GM18511 (cell line): ENCODE measurements at regions not wholly inside any gene's neighbourhood (a gene's known extent, or its start where the extent isn't known, plus 50 kb on each side); places are given as distances from the start of the nearest gene placed in this dataset.
"Not testable (repeated sequence)": the region's sequence is repeated elsewhere in the genome, so short reads cannot be mapped to it uniquely, and the experiment has no call there.

Source experiments
- ATAC-seq: cut with Tn5 transposase; IDR thresholded peaks from one replicate; pipeline ENCODE4 v1.9.1; 2021; ENCODE audit warnings: mild to moderate bottlenecking, moderate library complexity; ENCODE audit not compliant: unreplicated experiment

- no peak for ATAC-seq
Measured at GRCh38 chr2:39998617-39999016, 219.6 kb upstream of the THUMPD2 start.

DNA sequence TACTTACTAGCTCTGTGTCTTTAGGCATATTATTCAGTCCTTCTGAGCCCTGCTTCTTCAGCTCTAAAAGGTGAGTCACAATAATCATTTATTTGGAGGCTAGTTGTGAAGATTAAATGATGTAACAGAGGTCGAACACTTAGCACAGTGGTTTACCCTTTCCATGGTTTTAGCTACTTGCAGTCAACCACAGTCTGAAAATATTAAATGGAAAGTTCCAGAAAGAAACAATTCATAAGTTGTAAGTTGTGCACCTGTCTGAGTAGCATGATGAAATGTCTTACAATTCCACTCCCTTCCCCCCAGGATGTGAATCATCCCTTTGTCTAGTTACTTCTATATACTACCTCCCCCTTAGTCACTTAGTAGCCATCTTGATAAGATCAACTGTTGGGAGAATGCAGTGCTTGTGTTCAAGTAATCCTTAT lies 217.6 kb upstream of the THUMPD2 start:
- no peak for ATAC-seq

DNA sequence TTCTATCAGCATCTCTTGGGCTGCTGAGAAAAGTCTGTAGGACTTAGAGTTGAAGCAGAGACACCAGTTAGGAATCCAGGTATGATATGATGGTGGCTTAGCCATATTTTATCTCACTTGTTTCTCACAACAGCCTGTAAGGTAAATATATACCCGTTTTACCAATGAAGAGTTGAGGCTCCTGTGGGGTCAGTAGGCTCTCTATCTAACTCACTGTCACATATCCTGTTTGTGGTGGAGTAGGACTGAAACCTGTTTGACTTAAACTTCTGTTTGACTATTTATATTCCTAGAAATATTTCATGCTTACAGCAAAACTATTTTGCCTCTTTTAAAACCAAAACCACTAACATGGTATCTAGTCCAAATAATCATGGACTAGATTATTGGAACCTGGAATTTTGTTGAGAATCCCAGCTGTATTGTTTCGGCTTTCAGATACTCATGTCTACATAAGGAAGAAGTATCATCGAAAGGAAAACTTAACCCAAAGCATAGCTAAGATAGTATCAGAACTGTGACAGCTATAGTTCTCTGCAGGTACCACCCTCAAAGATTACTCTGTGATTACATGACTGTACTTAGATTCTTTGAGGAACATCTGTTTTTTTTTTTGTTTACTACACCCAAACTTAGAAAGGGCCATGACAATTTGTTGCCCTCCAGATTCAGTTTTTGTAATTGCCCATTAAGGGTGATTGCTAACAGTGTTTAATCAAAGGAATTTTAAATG lies 216.1 kb upstream of the THUMPD2 start:
- ATAC-seq = no peak

- ATAC-seq = no peak
Measured at GRCh38 chr2:39994151-39994550, 215.1 kb upstream of the THUMPD2 start.

- ATAC-seq = no peak
Measured at GRCh38 chr2:39991298-39991697, 212.2 kb upstream of the THUMPD2 start.

- ATAC-seq = no peak
Measured at GRCh38 chr2:39990335-39990900, 211.4 kb upstream of the THUMPD2 start.

DNA sequence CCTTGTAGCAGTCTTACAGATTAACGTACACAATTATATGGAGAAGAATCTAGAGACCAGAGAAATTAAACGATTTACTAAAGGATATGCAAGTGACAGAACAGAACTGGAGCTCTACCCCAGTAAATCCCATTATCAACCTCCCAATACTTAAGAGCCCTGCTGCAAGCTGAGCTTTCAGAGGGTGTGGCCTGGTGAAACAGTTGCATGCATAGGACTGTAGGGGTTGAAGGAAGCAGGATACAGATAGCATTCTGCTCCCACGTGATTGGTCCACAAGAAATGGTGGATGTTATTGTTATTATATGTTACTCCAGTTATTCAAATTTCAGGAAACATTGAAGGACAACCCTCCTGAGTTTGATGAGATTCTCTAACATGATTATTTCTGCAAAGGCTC lies 210.8 kb upstream of the THUMPD2 start:
- no peak for ATAC-seq

- ATAC-seq = no peak
Measured at GRCh38 chr2:39981883-39982311, 202.8 kb upstream of the THUMPD2 start.

DNA sequence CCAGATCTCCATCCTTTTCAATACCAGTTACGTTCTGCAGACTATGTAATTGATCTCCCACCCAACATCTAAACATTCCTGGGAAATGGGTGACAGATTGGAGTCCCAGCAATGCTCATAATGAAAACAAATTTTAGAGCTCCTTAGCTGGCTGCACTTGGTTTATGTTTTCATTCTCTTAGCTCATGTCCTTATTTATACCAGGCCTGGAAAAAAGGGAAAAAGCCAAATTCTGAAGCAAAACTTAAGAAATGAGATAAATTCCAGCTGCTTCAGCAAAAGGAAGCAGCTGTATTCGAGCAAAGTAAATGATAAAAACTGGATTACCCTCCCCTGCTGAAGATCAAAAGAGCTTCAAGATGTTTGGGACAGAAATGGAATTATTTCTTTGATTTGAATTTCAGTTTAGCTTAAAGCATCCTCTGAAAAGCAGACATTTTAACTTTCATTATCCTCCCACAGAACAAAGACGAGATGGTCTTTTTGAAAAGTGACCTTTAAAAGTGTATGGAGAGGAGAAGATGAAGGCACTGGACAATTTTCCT lies 196.5 kb upstream of the THUMPD2 start:
- no peak for ATAC-seq

DNA sequence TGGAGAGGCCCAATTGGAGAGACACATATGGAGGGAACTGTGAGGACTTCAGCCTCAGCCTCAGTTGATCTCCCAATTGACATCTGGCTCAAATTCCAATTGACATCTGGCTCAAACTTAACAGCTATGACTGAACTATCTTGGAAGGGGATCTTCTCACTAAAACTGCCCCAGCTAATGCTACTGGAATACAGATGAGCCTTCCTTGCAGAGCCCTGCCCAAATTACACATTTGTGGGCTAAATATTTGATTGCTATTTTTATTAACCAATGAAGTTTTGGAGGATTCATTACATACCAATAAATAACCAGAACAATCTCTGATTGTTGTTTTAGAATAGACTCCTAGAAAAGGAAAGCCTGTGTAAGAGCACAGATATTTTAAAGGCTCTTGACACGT lies 189.0 kb upstream of the THUMPD2 start:
- ATAC-seq = no peak

DNA sequence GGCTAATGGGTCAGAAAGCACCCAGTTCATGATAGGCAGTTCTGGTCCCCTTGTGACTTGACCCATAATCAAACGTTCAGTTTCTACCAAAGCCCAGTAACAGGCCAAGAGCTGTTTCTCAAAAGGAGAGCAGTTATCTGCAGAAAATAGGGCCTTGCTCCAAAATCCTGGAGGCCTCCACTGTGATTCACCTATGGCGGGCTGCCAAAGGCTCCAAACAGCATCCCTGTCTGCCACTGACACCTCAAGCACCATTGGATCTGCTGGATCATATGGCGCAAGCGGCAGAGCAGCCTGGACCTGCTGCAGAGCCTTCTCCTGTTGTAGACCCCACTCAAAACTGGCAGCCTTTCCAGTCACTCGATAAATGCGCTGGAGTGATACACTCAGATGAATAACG lies 181.6 kb upstream of the THUMPD2 start:
- ATAC-seq = not testable (repeated sequence)

DNA sequence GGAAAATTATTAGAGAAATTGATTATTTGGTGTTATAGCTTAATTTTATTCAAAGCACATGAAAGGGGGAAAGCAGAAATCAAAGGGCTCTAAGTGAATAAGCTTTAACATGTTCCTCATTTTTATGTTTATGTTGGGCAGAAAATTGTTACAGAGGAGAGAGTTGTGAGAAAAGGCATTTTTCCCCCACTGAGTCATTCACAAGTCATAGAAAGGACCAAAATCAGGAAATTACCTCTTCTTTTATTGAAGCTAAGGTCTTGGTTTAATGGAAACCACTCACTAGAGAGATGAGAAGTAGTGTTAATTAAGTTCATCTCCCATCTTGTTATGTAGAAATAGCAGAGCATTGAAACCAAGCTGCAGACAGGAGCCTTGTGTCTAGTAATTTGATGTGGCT lies 175.3 kb upstream of the THUMPD2 start:
- no peak for ATAC-seq

- ATAC-seq = no peak
Measured at GRCh38 chr2:39949131-39949530, 170.1 kb upstream of the THUMPD2 start.

GRCh38 chr2:39948016-39948719 lies 169.1 kb upstream of the THUMPD2 start:
- no peak for ATAC-seq

DNA sequence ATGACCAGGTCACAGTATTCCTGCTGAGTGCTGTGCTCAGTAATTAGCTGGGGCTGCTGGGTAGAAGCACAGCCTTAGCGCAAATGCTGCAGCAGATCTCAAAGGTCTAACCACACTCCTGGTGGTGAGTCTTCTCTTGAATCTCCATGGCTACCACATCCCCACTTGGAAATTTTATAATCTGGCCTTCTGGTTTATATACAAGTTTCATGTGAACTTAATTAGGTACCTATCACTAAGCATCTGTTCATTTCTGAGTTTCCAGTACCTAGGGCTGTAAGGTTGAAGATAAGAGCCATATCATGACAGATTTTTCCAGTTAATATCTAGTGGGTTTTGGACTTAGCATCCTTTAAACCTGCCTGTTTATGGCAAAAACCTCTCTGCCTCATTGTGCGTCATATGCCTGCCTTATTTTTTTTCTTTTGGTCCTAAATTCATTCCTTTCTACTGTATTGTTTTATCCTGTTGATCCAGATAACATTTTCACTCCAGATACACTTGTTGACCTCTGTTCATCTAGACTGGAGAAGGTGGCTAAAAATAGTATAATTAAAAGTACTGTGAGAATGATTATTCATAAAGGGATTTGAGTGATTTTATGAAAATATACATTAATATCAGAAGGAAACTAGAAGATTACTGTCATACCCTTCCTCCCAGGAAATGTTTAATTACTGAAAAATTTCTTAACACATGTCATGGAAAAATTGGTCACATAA lies 168.4 kb upstream of the THUMPD2 start:
- ATAC-seq = no peak

GRCh38 chr2:39942950-39943349 lies 163.9 kb upstream of the THUMPD2 start:
- no peak for ATAC-seq

GRCh38 chr2:39938035-39938835 lies 159.2 kb upstream of the THUMPD2 start:
- ATAC-seq = no peak

- no peak for ATAC-seq
Measured at GRCh38 chr2:39937621-39938020, 158.6 kb upstream of the THUMPD2 start.

DNA sequence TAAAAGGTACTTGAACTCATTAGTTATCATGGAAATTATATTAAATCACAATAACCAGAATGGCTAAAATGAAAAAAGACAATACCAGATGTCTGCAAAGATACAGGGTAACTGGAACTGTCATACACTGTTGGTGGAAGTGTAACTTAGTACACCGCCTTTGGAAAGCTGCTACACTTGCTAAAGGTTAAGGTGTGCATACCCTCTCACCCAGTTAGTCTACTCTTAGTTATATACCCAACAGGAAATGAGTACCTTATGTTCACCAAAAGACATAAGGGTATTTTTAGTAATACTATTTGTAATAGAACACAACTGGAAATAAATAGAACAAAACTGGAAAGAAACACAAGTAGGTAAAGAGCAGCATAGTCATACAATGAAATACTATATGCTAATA lies 155.8 kb upstream of the THUMPD2 start:
- no peak for ATAC-seq

DNA sequence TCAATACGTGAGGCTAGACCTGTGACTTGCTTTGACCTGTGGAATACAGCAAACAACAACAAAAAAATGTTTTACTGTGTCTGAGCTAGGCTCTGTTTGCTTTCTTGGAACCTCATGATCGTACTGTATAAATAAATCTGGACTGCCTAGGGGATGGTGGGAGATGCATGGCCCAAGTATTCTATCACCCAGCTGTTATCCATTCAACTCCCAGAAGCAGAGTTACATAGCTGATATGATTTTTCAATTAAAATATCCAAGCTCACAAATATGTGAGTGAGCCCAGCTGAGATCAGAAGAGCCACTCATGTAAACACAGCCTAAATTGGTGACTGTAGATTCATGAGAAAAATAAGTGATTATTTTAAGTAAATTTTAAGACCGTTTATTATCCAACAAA lies 154.1 kb upstream of the THUMPD2 start:
- ATAC-seq = no peak
